ENCODE measurements at regions not wholly inside any gene's neighbourhood (a gene's known extent, or its start where the extent isn't known, plus 50 kb on each side); places are given as distances from the start of the nearest gene placed in this dataset.

DNA sequence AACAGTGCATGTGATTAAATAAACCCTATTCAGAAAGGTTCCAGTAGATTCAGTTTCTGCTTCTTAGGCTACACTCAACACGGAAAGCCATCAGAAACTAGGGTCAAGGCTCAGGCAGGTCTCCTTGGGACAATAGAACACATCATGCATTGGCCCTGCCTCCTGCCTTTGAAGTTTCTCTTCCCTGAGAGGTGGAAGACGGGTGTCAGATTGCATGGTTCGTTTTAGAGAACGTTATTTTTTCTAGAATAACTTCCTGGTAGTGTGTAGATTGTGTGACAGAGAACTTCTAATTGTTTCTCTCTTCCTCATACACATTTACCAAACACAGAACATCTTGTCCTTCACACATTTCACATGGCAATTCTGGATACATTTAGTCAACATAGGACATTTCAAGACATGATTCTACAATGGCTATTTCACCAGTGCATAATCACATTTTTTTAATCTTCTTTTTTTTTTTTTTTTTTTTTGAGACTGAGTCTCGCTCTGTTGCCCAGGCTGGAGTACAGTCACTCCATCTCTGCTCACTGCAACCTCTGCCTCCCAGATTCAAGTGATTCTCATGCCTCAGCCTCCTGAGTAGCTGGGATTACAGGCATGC lies 106.6 kb upstream of the AMN1 start:
- H3K14ac ChIP-seq (ENCODE audit: insufficient read length): no peak overlapping the region
- H3K4ac ChIP-seq (replicated peaks; ENCODE audit: insufficient read length, low read depth, low read length): no peak overlapping the region
- H3K9me3 ChIP-seq (ENCODE audit: insufficient read depth in 2 of 2, low read depth in 1 of 2, low read length in 1 of 2): no peaks in the 10 kb centered on the region; a peak in 2 of 4 replicates
- H3K23me2 ChIP-seq (ENCODE audit: low read depth, low read length): no peaks in the 10 kb centered on the region
- DNase-seq (ENCODE audit: low read depth in 1 of 2, low spot score in 2 of 2) (no peak), FAIRE-seq (no peak)
- no peak overlapping the region for H3K18ac ChIP-seq (ENCODE audit: extremely low read depth, low read length)
- TF ChIP-seq EGR1 (IDR thresholded peaks at IDR 0.05; ENCODE audit: borderline replicate concordance, low read depth, low read length): no peak
- no peak overlapping the region for H4K5ac ChIP-seq (ENCODE audit: insufficient read length, low read depth, low read length)
- H2BK12ac ChIP-seq (ENCODE audit: low read depth, low read length): no peak overlapping the region
- no peak overlapping the region for H2BK20ac ChIP-seq (ENCODE audit: low read length)
- no peaks in the 10 kb centered on the region for H3K27me3 ChIP-seq (replicated peaks in 1 of 4; ENCODE audit: control insufficient read depth in 3 of 4, extremely low read depth in 1 of 4, insufficient read depth in 3 of 4, low read length in 3 of 4)
- H2AK5ac ChIP-seq (ENCODE audit: low read depth, low read length): no peak overlapping the region
- H3K4me2 ChIP-seq (ENCODE audit: insufficient read depth in 1 of 2, low read depth in 2 of 2, low read length in 2 of 2): no peak overlapping the region
- WGBS, 2 experiments (ENCODE audit: extremely low coverage in 1 of 2, insufficient coverage in 1 of 2, insufficient read length in 1 of 2, insufficient replicate concordance in 2 of 2, low coverage in 1 of 2, low lambda C conversion rate in 2 of 2, missing lambda C conversion rate in 1 of 2): 82% methylated on average over 4 of the region's 5 CpGs; no CpG with 5 or more reads in 1 of the 2 experiments
- CTCF ChIA-PET (ENCODE audit: partially characterized antibody): no interaction called here
- no peaks in the 10 kb centered on the region for H3K4me1 ChIP-seq (replicated peaks in 1 of 4; ENCODE audit: control insufficient read depth in 3 of 4, insufficient read depth in 4 of 4, low read length in 3 of 4)
- no peaks in the 10 kb centered on the region for H3K79me1 ChIP-seq (ENCODE audit: low read depth, low read length)
- no peak overlapping the region for H4K8ac ChIP-seq (ENCODE audit: extremely low read depth, insufficient read depth, low read length)
- no peaks in the 10 kb centered on the region for H3K36me3 ChIP-seq (ENCODE audit: control insufficient read depth in 2 of 4, insufficient read depth in 4 of 4, low read length in 3 of 4)
- no peak overlapping the region for H3K9ac ChIP-seq (replicated peaks in 1 of 4; ENCODE audit: extremely low read depth in 1 of 4, low read depth in 3 of 4, low read length in 3 of 4)
- POLR2A ChIA-PET (ENCODE audit: partially characterized antibody): no interaction called here
- H2BK5ac ChIP-seq (ENCODE audit: low read depth, low read length): no peak overlapping the region
- H2BK120ac ChIP-seq (replicated peaks; ENCODE audit: low read depth, low read length): no peak overlapping the region
- no peak overlapping the region for H4K91ac ChIP-seq (replicated peaks; ENCODE audit: insufficient read length, low read length)
- H2AFZ ChIP-seq (ENCODE audit: low read length): 0 out of 2 replicates have a peak overlapping the region, but pooled peaks have one; percentile 3
- no peak overlapping the region for H2BK15ac ChIP-seq (ENCODE audit: low read length)
- no peak overlapping the region for H3K4me3 ChIP-seq (ENCODE audit: extremely low read depth in 1 of 4, insufficient read depth in 2 of 4, low read depth in 3 of 4, low read length in 4 of 4)
- H3K27ac ChIP-seq (ENCODE audit: low read depth, low read length): no peak overlapping the region
- H3K79me2 ChIP-seq (ENCODE audit: control insufficient read depth in 1 of 2, insufficient read depth in 2 of 2, low read length in 2 of 2): no peaks in the 10 kb centered on the region
- no peak overlapping the region for H3K56ac ChIP-seq (replicated peaks; ENCODE audit: insufficient read length, low read depth, low read length)
- no peak overlapping the region for H3K23ac ChIP-seq (ENCODE audit: insufficient read length)
- no peaks in the 10 kb centered on the region for H4K20me1 ChIP-seq (replicated peaks in 1 of 2; ENCODE audit: control insufficient read depth in 1 of 2, insufficient read depth in 2 of 2, low read length in 2 of 2)

Data from H1 (cell line).